ENCODE measurements at regions not wholly inside any gene's neighbourhood (a gene's known extent, or its start where the extent isn't known, plus 50 kb on each side); places are given as distances from the start of the nearest gene placed in this dataset.
A peak's percentile ranks its signal among the peaks of the same experiment; 100 is the strongest.

- intact Hi-C loops (cut with DNase I; ENCODE audit: low total_unique reads), result loop anchor here (10.0 kb wide), 1 partner anchor 218 kb away; the partner anchor contains the start of gene ETS2
- peak overlapping the region; percentile 74 to 77 for H3K27ac ChIP-seq
- H3K4me1 ChIP-seq, result peaks cover 0 to 36% (median 33%) of the 10 kb centered on the region in 4 donors
- no peak for TF ChIP-seq CTCF (IDR thresholded peaks at IDR 0.05)
- DNase-seq, result no peak
- no peak overlapping the region for H3K4me3 ChIP-seq
- no peaks in the 10 kb centered on the region for H3K27me3 ChIP-seq
- H3K9me3 ChIP-seq, result peaks cover 0 to 5% (median 0%) of the 10 kb centered on the region in 3 donors
- H3K36me3 ChIP-seq, result no peaks in the 10 kb centered on the region
Measured at GRCh38 chr21:39022466-39022862, 160.8 kb downstream of the PSMG1 start.

- H3K4me1 ChIP-seq, result peaks cover 0 to 36% (median 33%) of the 10 kb centered on the region in 4 donors
- H3K4me3 ChIP-seq, result no peak overlapping the region
- no peaks in the 10 kb centered on the region for H3K36me3 ChIP-seq
- peaks cover 0 to 5% (median 0%) of the 10 kb centered on the region in 3 donors for H3K9me3 ChIP-seq
- no peak for DNase-seq
- intact Hi-C loops (cut with DNase I; ENCODE audit: low total_unique reads), result loop anchor here (10.0 kb wide), 1 partner anchor 217 kb away; the partner anchor contains the start of gene ETS2
- H3K27ac ChIP-seq, result peak overlapping the region; percentile 74 to 77
- TF ChIP-seq CTCF (IDR thresholded peaks at IDR 0.05), result no peak
- H3K27me3 ChIP-seq, result no peaks in the 10 kb centered on the region
Measured at GRCh38 chr21:39022035-39022434, 161.2 kb downstream of the PSMG1 start.

- peaks cover 0 to 5% (median 0%) of the 10 kb centered on the region in 3 donors for H3K9me3 ChIP-seq
- TF ChIP-seq CTCF (IDR thresholded peaks at IDR 0.05), result no peak
- no peaks in the 10 kb centered on the region for H3K36me3 ChIP-seq
- H3K4me3 ChIP-seq, result no peak overlapping the region
- peak overlapping the region; percentile 74 to 77 for H3K27ac ChIP-seq
- peaks cover 0 to 36% (median 33%) of the 10 kb centered on the region in 4 donors for H3K4me1 ChIP-seq
- H3K27me3 ChIP-seq, result no peaks in the 10 kb centered on the region
- no peak for DNase-seq
- intact Hi-C loops (cut with DNase I; ENCODE audit: low total_unique reads), result loop anchor here (10.0 kb wide), 1 partner anchor 217 kb away; the partner anchor contains the start of gene ETS2
Measured at GRCh38 chr21:39021478-39021832, 161.8 kb downstream of the PSMG1 start.

GRCh38 chr21:39020751-39021477 is 162.3 kb downstream of the PSMG1 start:
- H3K36me3 ChIP-seq, result no peaks in the 10 kb centered on the region
- H3K27me3 ChIP-seq, result no peaks in the 10 kb centered on the region
- no peak for TF ChIP-seq CTCF (IDR thresholded peaks at IDR 0.05)
- peak overlapping the region; percentile 74 to 77 for H3K27ac ChIP-seq
- intact Hi-C loops (cut with DNase I; ENCODE audit: low total_unique reads), result loop anchor here (10.0 kb wide), 1 partner anchor 216 kb away; the partner anchor contains the start of gene ETS2
- DNase-seq, result no peak
- peaks cover 0 to 5% (median 0%) of the 10 kb centered on the region in 3 donors for H3K9me3 ChIP-seq
- H3K4me1 ChIP-seq, result peaks cover 0 to 36% (median 33%) of the 10 kb centered on the region in 4 donors
- no peak overlapping the region for H3K4me3 ChIP-seq

GRCh38 chr21:39018730-39019129 is 164.5 kb downstream of the PSMG1 start:
- no peak for TF ChIP-seq CTCF (IDR thresholded peaks at IDR 0.05)
- intact Hi-C loops (cut with DNase I; ENCODE audit: low total_unique reads), result no loop called here
- H3K27ac ChIP-seq, result no peak overlapping the region
- no peak for DNase-seq
- H3K27me3 ChIP-seq, result no peaks in the 10 kb centered on the region
- no peaks in the 10 kb centered on the region for H3K36me3 ChIP-seq
- no peaks in the 10 kb centered on the region for H3K9me3 ChIP-seq
- H3K4me3 ChIP-seq, result no peak overlapping the region
- peaks cover 0 to 34% (median 32%) of the 10 kb centered on the region in 4 donors for H3K4me1 ChIP-seq
